GM10266 (cell line): ENCODE measurements at regions not wholly inside any gene's neighbourhood (a gene's known extent, or its start where the extent isn't known, plus 50 kb on each side); places are given as distances from the start of the nearest gene placed in this dataset.
"Not testable (repeated sequence)": the region's sequence is repeated elsewhere in the genome, so short reads cannot be mapped to it uniquely, and the experiment has no call there.

Experiments
- DNase-seq: peaks from one replicate; pipeline ENCODE4 v3.0.0; 2012; ENCODE audit errors: extremely low spot score
- TF ChIP-seq, protein P1 (sequence below): IDR thresholded peaks from 2 replicates; pipeline ENCODE4 v1.5.1; 2012; ENCODE audit warnings: mild to moderate bottlenecking, low read depth; ENCODE audit not compliant: control insufficient read depth, insufficient read depth; ENCODE audit errors: missing control alignments

DNA sequence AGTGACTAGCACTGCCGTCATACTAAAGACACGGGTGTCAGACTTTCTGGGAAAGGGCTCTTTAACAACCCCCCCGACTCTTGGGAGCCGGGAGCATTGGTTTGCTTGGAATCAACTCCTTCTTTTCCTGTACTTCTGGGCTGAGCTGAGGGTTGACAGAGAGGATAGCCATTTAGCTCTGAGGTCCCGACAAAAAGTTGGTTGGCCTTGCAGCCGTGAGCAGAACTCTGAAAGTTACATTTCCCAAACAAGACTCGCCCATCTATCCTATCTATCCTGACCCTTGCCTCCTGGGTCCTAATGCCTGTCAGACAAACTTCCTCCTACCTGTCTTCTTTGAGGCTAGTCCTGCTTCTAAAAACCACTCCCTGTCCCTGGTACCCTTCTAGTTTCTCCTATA lies 460.8 kb upstream of the TOM1L1 start:
- TF ChIP-seq, protein P1, sequence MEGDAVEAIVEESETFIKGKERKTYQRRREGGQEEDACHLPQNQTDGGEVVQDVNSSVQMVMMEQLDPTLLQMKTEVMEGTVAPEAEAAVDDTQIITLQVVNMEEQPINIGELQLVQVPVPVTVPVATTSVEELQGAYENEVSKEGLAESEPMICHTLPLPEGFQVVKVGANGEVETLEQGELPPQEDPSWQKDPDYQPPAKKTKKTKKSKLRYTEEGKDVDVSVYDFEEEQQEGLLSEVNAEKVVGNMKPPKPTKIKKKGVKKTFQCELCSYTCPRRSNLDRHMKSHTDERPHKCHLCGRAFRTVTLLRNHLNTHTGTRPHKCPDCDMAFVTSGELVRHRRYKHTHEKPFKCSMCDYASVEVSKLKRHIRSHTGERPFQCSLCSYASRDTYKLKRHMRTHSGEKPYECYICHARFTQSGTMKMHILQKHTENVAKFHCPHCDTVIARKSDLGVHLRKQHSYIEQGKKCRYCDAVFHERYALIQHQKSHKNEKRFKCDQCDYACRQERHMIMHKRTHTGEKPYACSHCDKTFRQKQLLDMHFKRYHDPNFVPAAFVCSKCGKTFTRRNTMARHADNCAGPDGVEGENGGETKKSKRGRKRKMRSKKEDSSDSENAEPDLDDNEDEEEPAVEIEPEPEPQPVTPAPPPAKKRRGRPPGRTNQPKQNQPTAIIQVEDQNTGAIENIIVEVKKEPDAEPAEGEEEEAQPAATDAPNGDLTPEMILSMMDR, result no peak
- no peak for DNase-seq

DNA sequence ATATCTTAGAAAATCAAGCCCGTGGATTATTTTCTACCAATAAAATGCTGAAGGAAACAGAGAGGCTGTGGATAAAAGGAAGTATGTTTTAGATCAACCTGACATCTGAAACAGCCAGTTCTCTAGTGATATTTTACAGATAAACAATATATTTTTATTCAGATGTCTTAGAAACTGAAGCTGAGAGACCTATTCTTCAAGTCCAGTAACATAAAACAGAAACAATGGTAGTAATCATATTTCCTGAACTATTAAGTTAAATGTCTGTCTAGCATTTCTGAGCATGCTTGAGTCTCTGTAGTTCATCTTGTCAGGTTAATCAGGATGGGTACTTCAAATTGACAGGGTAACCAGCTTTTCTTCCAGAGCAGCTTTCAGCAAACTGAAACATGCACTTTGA lies 449.6 kb upstream of the TOM1L1 start:
- DNase-seq, result no peak
- TF ChIP-seq, protein P1, result no peak

DNA sequence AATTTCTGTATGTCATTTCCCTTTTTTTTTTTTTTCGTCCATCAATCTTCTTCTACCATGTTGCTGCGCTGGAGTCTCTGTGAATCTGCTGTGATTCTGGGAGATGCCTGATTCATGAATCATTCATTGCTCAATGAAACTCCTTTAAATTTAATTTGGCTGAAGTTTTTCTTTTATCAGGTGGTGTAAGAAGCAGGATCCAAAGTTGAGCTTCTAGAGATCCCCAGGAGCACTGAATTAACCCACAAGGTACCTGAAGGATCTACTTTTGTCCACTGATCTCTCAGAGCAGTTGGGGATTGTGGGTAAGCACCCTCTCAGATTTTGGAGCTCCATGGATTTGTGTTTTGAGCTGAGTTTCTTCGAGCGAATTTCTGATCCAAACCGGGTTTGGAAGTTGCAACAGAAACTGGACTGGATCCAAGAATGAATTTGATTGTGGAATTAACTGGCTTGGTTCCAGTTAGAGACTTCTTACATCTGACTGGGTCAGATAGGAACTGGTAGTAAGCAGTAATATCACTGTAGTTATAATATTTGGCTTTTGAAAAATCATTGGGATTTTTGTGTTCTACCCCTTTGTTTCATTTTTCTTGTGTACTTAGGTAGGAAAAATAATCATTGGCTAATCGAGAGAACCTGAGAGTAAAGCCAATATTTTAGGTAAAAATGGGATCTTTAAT lies 447.8 kb upstream of the TOM1L1 start:
- no peak for DNase-seq
- TF ChIP-seq, protein P1, result no peak

DNA sequence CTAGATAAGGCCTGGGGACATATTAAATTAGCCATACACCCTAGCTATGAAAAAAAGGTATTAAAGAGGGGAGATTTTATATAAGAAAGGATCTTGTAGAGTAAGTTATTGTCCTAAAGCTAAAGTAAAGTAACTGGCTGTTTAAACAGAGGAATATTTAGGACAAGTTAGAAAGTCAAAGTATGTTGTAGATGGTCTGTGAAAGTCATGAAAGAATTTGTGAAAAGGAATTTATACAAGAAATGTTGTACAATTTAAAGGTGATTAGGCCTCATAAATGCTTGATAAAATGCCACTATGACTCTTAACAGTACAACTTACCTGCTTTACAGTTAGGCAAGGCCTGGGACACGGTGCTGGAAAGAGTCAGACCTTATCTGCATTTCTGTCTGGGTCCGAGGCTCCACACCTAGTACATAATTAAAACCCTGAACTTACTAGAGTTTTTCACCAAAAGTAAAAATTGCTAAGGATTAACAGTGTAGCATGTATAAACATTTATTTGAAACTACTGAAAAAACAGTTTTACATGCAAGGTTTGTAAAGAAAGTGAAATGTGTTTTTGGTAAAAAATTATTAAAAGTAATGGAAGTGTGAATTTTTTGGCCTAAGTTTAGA lies 445.3 kb upstream of the TOM1L1 start:
- TF ChIP-seq, protein P1, result no peak

DNA sequence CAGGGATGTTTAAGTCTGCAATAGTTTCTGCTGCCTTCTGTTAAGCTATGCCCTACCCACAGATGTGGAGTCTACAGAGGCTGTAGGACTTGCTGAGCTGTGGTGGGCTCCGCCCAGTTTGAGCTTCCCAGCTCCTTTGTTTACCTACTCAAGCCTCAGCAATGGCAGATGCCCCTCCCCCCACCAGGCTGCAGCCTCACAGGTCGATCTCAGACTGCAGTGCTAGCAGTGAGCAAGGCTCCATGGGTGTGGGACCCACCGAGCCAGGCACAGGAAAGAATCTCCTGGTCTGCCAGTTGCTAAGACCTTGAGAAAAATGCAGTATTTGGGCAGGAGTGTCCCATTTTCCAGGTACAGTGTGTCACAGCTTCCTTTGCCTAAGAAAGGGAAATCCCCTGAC lies 435.2 kb upstream of the TOM1L1 start:
- not testable (repeated sequence) for DNase-seq

More for the DNA sequence above, 445.3 kb upstream of the TOM1L1 start:
- no peak for DNase-seq

DNA sequence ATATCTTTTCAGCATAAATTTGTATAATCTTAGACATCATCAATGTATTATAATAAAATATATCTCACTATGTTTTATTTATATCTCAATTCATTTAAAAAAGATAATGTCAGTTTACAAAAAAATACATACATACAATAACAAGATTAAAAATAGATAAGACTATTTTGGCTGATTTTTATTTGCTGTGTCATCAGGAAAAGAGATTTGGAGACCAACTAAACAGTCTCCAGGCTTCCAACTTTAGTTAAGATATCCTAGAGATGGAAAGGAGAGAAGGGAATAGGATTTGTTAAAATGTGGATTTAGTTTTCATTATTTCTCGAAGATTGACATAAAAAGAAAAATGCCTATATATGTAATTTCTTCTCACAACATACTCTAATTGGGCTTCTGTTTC lies 433.8 kb upstream of the TOM1L1 start:
- no peak for DNase-seq
- TF ChIP-seq, protein P1, result no peak

DNA sequence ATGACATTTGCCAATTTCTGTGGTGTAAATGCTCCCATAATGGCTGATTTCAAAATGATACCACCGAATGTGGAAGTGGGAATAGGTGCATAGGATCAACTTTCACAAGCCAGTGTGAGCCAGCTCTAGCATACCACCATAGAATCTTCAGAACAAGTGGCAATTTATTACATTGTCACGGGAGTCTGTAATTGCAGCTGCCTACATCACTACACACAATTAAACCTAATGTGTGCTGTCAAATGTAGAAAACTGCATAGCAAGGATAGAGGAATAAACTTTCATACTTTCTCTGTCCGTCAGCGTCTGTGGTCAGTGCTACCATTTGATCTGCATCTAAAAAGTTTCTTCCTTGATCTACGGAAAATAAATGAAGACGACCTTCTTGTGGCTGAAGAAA lies 417.8 kb upstream of the TOM1L1 start:
- TF ChIP-seq, protein P1, result no peak
- no peak for DNase-seq
